GM12865 (cell line): ENCODE measurements at regions not wholly inside any gene's neighbourhood (a gene's known extent, or its start where the extent isn't known, plus 50 kb on each side); places are given as distances from the start of the nearest gene placed in this dataset.

Source experiments
- DNase-seq: peaks from one replicate; pipeline ENCODE4 v3.0.0; 2010; ENCODE audit warnings: low read depth
- H3K4me3 ChIP-seq: 2 replicates; pipeline ENCODE4 v1.5.1; 2011; ENCODE audit warnings: mild to moderate bottlenecking, low read depth, low read length, control low read depth
- CTCF ChIP-seq: IDR thresholded peaks from 2 replicates; pipeline ENCODE4 v1.5.1; 2011; ENCODE audit warnings: low read length, control low read depth, low read depth, inconsistent platforms; ENCODE audit not compliant: insufficient read depth; ENCODE audit errors: missing control alignments

DNA sequence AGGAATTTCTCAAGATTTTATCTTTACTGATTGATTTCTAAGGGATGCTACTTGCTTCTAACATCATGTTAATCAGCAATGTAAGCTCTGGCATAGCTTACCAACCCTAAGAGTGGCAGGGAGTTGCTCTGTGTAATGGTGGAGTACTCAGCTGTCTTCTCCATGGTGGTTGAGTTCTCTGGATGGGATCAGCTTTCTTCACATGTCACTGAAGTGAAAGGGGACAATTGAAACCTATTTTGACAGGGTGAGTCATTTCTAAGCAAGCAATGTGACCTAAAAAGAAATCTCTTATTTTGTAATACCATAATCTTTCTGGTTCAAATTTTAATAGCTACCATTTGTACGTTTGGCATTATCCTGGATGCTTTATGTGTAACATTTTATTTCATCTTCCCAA lies 430.4 kb downstream of the GJA1 start:
- DNase-seq: no peak
- no peak for TF ChIP-seq CTCF

GRCh38 chr6:121867095-121867494 lies 431.6 kb downstream of the GJA1 start:
- H3K4me3 ChIP-seq: no peak overlapping the region
- TF ChIP-seq CTCF: no peak
- no peak for DNase-seq

More for the DNA sequence above, 430.4 kb downstream of the GJA1 start:
- H3K4me3 ChIP-seq: no peak overlapping the region

- TF ChIP-seq CTCF: no peak
- DNase-seq: no peak
- H3K4me3 ChIP-seq: no peak overlapping the region
These were observed 432.8 kb downstream of the GJA1 start for GRCh38 chr6:121868206-121868605.

DNA sequence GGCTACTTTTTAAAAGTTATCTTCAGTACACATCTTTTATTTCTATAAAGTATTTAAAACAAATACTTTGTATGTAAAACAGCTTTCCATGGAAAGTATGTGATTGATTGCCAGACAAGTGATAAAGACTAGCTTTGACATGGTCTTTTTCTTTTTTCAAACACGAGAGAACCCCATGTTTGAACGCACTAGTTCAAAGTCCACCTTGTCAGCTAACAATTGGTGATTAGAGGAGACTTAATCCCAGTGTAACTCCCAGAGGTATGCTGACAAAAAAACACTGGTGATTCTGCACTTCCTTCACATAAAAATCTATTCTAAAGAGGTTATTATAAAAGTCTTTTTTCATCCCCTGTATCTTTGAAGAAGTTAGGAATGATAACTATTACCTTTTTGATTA lies 438.1 kb downstream of the GJA1 start:
- H3K4me3 ChIP-seq: no peak overlapping the region
- no peak for DNase-seq

GRCh38 chr6:121876721-121877120 lies 441.3 kb downstream of the GJA1 start:
- H3K4me3 ChIP-seq: no peak overlapping the region
- no peak for DNase-seq
- no peak for TF ChIP-seq CTCF

More for the DNA sequence above, 438.1 kb downstream of the GJA1 start:
- no peak for TF ChIP-seq CTCF

DNA sequence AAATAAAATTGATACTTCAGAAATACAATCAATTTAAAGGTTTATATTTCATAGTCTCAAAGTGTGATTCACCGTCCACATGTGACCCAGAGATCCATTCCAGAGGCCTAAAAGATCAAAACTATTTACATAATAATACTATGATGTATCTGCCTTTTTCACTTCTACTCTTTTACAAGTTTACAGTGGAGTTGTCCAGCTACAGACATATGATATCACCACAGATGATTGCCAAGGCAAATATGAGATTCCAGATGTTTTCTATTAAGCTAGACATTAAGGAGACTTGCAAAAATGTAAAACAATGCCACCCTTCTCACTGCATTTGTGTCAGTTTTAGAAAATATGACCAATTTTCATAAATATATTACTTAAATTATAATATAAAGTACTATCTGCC lies 443.7 kb downstream of the GJA1 start:
- DNase-seq: no peak
- no peak for TF ChIP-seq CTCF
- no peak overlapping the region for H3K4me3 ChIP-seq

- TF ChIP-seq CTCF: no peak
- no peak for DNase-seq
These were observed 445.4 kb downstream of the GJA1 start for GRCh38 chr6:121880831-121881230.

More at GRCh38 chr6:121880831-121881230, 445.4 kb downstream of the GJA1 start:
- no peak overlapping the region for H3K4me3 ChIP-seq
